DMS153 treated with DMSO at 0.1 percent for 48 hours (cell line): ENCODE measurements at regions not wholly inside any gene's neighbourhood (a gene's known extent, or its start where the extent isn't known, plus 50 kb on each side); places are given as distances from the start of the nearest gene placed in this dataset.
"Not testable (repeated sequence)": the region's sequence is repeated elsewhere in the genome, so short reads cannot be mapped to it uniquely, and the experiment has no call there.

Experiments used
- DNase-seq: peaks from one replicate; lab custom pipeline; 2025; ENCODE audit not compliant: unreplicated experiment; lab: John Stamatoyannopoulos, UW

DNA sequence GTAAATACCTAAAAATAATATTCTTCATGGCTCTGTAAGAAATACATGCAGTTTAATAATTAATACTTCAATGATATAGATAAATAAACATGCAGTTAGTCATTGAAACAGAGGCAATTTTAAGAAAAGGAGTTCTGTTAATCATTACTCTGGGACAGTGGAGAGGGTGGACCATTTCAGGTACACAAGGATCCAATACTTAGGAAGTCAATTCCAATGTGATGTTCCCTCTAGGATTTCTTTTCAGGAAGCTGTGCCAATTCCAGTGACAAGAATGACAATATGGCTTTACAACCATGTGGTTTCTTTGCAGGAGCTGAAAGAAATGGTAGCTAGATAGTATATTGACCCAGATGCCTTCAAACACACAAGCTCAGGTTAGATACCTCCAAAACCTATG, 175.8 kb upstream of the NETO1 start:
- no peak for DNase-seq

- peak; percentile 93 for DNase-seq
These were observed 175.4 kb upstream of the NETO1 start for GRCh38 chr18:73043211-73043610.

DNA sequence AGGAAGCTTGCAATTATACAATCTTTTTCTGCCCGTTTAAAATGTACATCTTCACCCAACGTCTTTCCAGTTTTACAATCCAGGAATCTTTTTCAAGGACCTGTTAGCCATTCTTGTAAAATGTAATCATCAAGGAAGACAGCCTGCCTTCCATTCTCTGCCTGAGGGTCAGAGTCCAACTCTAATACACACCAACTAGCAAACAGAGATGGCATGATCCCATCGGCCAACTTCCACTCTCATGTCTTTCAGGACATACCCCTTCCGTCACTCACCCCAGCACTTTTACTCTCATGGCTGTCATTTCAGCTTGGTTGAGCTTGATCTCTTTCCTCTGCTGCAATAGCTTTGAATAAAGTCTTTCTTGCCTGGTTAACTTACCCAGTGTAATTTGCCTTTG, 172.5 kb upstream of the NETO1 start:
- DNase-seq, result no peak

DNA sequence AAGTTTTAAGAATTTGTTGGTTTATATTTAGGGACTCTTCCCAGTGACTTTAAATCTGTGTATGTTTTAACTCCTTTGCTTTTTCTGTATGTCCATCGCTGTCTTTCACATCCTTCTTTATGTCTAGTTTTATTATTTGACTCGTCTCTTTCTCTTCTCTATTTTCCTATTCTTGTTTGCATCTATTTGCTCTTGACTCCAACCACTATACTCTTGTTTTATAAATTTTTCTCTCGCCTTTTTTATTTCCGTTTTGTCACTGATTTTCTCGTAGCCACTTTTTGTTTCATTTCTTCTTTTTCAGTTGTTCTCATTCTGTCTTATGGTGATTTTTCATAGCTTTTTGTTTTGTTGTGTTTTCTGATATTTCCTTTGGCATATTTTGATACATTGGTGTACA, 170.5 kb upstream of the NETO1 start:
- DNase-seq, result no peak

- DNase-seq, result no peak
These were observed 156.2 kb upstream of the NETO1 start for GRCh38 chr18:73023975-73024374.

DNA sequence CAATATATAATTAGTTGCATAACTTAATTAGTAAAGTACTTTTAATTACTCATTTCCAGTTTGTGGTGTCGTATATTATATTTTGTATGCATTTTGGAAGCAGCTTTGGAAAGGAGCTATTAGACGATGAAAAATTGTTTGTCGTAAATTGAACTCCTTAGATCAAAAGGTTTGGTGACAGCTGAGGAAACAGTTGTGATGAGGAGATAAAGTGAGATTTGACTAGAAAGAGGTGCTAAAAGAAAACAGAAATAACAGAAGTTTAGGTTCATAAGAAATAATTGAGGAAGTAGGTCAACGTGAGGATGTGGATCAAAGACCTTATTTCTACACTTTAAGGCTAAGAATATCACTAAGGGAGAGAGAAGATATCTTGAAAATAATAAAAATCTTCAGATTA, 141.9 kb upstream of the NETO1 start:
- DNase-seq, result no peak

DNA sequence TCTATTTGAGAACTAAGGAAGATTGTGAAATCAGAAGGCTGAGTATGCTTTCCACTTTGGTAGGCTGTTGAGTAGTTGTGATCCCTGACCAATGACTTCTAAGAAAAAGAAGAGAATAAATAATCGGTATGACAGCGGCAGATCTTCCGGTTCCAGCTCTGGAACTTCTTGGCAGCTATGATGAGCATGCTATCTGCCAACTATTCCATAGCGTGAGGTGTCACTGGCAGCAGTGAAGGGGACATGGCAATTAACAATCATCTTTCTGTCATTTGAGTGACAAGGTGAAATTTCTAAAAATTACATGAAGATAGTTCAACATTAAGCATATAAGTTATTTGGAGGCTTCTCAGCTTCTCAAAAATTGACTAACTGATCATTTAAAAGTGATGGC, 140.1 kb upstream of the NETO1 start:
- no peak for DNase-seq

- no peak for DNase-seq
These were observed 139.6 kb upstream of the NETO1 start for GRCh38 chr18:73007195-73007914.

- DNase-seq, result no peak
These were observed 138.5 kb upstream of the NETO1 start for GRCh38 chr18:73006331-73006730.

DNA sequence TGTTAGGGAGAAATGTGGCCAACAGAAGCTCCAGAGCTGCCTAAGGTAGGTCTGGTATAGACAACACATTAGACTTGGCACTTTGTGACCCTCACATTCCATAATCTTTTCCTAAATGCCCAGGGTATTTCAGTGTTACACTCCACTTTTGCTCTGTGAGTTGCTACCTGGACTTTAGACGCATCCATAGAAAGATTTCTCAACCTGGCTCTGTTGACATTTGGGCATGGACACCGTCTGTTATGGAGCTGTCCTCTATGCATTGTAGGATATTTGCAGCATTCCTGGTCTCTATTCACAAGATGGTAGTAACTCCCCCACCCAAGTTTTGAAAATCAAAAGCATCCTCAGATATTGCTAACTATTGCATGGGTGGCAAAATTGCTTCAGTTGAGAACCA, 136.5 kb upstream of the NETO1 start:
- no peak for DNase-seq

GRCh38 chr18:72999971-73000607, 132.3 kb upstream of the NETO1 start:
- no peak for DNase-seq

GRCh38 chr18:72995558-72995957, 127.8 kb upstream of the NETO1 start:
- no peak for DNase-seq

DNA sequence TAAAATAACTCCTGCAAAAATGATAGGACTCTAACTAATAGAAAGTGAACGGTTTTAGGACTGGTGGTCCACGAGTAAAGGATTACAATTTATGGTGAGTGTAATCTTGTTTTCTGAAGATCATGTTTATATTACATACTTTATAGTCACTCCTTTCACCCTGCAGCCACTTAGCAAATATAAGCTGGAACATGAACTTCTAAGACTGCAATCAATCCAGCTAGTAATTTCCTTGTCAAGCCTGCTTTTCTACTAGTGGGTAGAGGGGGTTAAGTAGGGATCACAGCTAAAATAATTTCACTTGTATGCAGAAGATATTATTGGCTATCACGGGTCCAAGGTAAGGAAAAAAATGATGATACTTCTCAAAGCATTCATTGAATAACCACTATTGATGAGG, 125.5 kb upstream of the NETO1 start:
- DNase-seq, result no peak

GRCh38 chr18:72991379-72991778, 123.6 kb upstream of the NETO1 start:
- no peak for DNase-seq

GRCh38 chr18:72987570-72987969, 119.8 kb upstream of the NETO1 start:
- DNase-seq, result not testable (repeated sequence)

GRCh38 chr18:72986103-72986502, 118.3 kb upstream of the NETO1 start:
- DNase-seq, result no peak

GRCh38 chr18:72985686-72986085, 117.9 kb upstream of the NETO1 start:
- DNase-seq, result no peak

DNA sequence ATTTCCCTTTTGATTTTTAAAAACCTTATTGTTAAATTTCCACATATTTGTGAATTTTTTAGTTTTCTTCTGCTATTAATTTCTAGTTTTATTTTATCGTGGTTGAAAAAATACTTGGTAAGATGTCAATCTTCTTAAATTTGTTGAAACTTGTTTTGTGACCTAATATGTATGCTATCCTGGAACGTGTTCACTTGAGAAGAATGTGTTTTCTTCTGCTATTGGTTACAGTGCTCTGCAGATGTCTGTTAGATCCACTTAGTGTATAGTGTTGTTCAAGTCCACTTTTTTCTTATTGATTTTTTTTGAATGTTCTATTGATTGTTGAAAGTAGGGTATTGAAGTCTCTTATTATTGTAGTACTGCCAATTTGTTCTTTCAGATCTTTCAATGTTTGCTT, 116.5 kb upstream of the NETO1 start:
- DNase-seq, result no peak

- DNase-seq, result no peak
These were observed 106.1 kb upstream of the NETO1 start for GRCh38 chr18:72973841-72974240.

GRCh38 chr18:72965616-72966015, 97.8 kb upstream of the NETO1 start:
- DNase-seq, result no peak

GRCh38 chr18:72958195-72958594, 90.4 kb upstream of the NETO1 start:
- DNase-seq, result not testable (repeated sequence)

DNA sequence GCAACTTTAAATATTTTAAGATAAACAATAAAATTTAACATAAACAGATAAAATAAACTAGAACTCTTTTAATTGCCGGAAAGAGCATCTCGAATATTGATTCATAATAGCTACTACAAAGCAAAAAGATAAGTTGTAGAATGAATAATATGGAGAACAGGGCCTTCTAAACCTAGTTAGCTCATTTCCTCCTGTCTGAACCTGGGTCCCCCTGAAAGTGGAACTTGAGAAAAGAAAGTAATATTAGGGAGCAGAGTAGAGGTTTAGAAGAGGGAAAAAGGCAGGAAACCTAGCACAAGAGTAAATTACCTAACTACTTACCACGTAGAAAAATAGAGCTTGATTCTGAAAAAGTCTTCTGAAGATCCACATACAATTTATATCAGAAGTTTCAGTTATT, 80.7 kb upstream of the NETO1 start:
- DNase-seq, result no peak

GRCh38 chr18:72942766-72943165, 75.0 kb upstream of the NETO1 start:
- DNase-seq, result no peak
